HepG2 (cell line): ENCODE measurements at regions not wholly inside any gene's neighbourhood (a gene's known extent, or its start where the extent isn't known, plus 50 kb on each side); places are given as distances from the start of the nearest gene placed in this dataset.

Experiments
- ATAC-seq: fragments of 200-7000 bp; cut with Tn5 transposase; 3 replicates; pipeline ENCODE4 v1.9.1; 2020; ENCODE audit warnings: mild to moderate bottlenecking, moderate library complexity
- BruUV-seq: library from RNA; stranded (reverse); fragments of 400-500 nt; replicated peaks from 2 replicates; lab custom pipeline; 2021; lab: Mats Ljungman, UMichigan
- CTCF ChIA-PET: fragments of 300-600 bp; formaldehyde crosslinking; extraction: SDS; loops from one replicate; lab custom pipeline; 2021; ENCODE audit warnings: low total read pairs, inconsistent platforms, low intra/inter-chr PET ratio; lab: Yijun Ruan, JAX
- POLR2A ChIA-PET: fragments of 350-600 bp; sonication (Branson Sonifier 250); formaldehyde crosslinking; loops from one replicate; lab custom pipeline; 2020; ENCODE audit warnings: antibody characterized with exemption, inconsistent platforms; lab: Yijun Ruan, JAX
- DNase-seq: peaks from one replicate; pipeline ENCODE4 v3.0.0-alpha.2; 2015; ENCODE audit warnings: low spot score
- FAIRE-seq: peaks from 3 replicates; lab custom pipeline; 2011; peaks lifted over from hg19 to GRCh38; lab: Jason Lieb, UNC
- H2AFZ ChIP-seq: one replicate; pipeline ENCODE4 v1.6.1; 2011; ENCODE audit warnings: low read length, inconsistent platforms
- H3K27ac ChIP-seq: fragments of 300-600 bp; 3 replicates; pipeline ENCODE4 v1.8.0; 2011; ENCODE audit warnings: mixed run types, mild to moderate bottlenecking, mixed read lengths, low read length, inconsistent platforms; ENCODE audit not compliant: insufficient read depth; ENCODE audit errors: extremely low read length
- H3K27me3 ChIP-seq, 2 experiments: fragments of 200-600 bp in 1 of 2; 2 replicates in 1 of 2; 3 replicates in 1 of 2; pipeline versions ENCODE4 v1.6.0 to v1.8.0; 2011; ENCODE audit warnings: low read length in 2 of 2, mild to moderate bottlenecking in 2 of 2, moderate library complexity in 2 of 2, inconsistent platforms in 1 of 2; ENCODE audit not compliant: insufficient read depth in 2 of 2, control insufficient read depth in 1 of 2
- H3K36me3 ChIP-seq, 2 experiments: fragments of 200-600 bp in 1 of 2; replicated peaks in 1 of 2; 2 replicates in 1 of 2; 3 replicates in 1 of 2; pipeline versions ENCODE4 v1.5.1 to v1.8.0; 2011; ENCODE audit warnings: low read length in 2 of 2, inconsistent platforms in 1 of 2; ENCODE audit not compliant: insufficient read depth in 2 of 2, control insufficient read depth in 1 of 2
- H3K4me1 ChIP-seq: 2 replicates; pipeline ENCODE4 v1.5.1; 2012; ENCODE audit warnings: low read length, inconsistent platforms; ENCODE audit not compliant: insufficient read depth
- H3K4me2 ChIP-seq: 2 replicates; pipeline ENCODE4 v1.6.0; 2011; ENCODE audit warnings: low read depth, low read length, inconsistent platforms
- H3K4me3 ChIP-seq, 3 experiments: fragments of 200-600 bp in 1 of 3; sonication (generic), shearing (Covaris generic) in 1 of 3; replicated peaks in 1 of 3; 2 replicates each; pipeline ENCODE4 v1.5.1; 2011 to 2016; ENCODE audit warnings: low read length in 3 of 3, inconsistent platforms in 2 of 3, low read depth in 2 of 3, mild to moderate bottlenecking in 2 of 3, control low read depth in 1 of 3, mixed read lengths in 1 of 3; ENCODE audit not compliant: insufficient read depth in 1 of 3
- H3K79me2 ChIP-seq: one replicate; pipeline ENCODE4 v1.6.1; 2011; ENCODE audit warnings: low read length, inconsistent platforms; ENCODE audit not compliant: insufficient read depth
- H3K9ac ChIP-seq: 2 replicates; pipeline ENCODE4 v1.6.0; 2011; ENCODE audit warnings: mild to moderate bottlenecking, low read depth, low read length, inconsistent platforms; ENCODE audit not compliant: insufficient read depth
- H3K9me3 ChIP-seq: 2 replicates; pipeline ENCODE4 v1.5.1; 2012; ENCODE audit warnings: mild to moderate bottlenecking, low read length
- H4K20me1 ChIP-seq: 2 replicates; pipeline ENCODE4 v1.6.0; 2011; ENCODE audit warnings: inconsistent platforms, mild to moderate bottlenecking, low read length, moderate library complexity; ENCODE audit not compliant: insufficient read depth
- MAFK ChIP-seq, 2 experiments: IDR thresholded peaks in 1 of 2; conservative IDR thresholded peaks in 1 of 2; 2 replicates each; pipeline ENCODE4 v1.6.1; 2011; ENCODE audit warnings: improper control_type of control experiment in 2 of 2, low read length in 2 of 2
- MBD4 ChIP-seq: IDR thresholded peaks from 2 replicates; pipeline ENCODE4 v1.6.1; 2012; ENCODE audit warnings: low read length, inconsistent platforms, borderline replicate concordance
- NBN ChIP-seq: fragments of 450-650 bp; conservative IDR thresholded peaks from 2 replicates; pipeline ENCODE4 v1.6.1; 2017
- SMAD9 ChIP-seq: sonication (generic); formaldehyde crosslinking; IDR thresholded peaks from 2 replicates; pipeline ENCODE4 v1.5.1; 2020; ENCODE audit warnings: mild to moderate bottlenecking, missing genetic modification reagents
- ZNF18 ChIP-seq: sonication (generic); formaldehyde crosslinking; IDR thresholded peaks from 2 replicates; pipeline ENCODE4 v1.8.0; 2022; ENCODE audit warnings: mild to moderate bottlenecking, missing genetic modification reagents; ENCODE audit not compliant: insufficient replicate concordance
- ZNF362 ChIP-seq: sonication (generic); formaldehyde crosslinking; IDR thresholded peaks from 2 replicates; pipeline ENCODE4 v1.4.0; 2020; ENCODE audit warnings: missing genetic modification reagents, mild to moderate bottlenecking, borderline replicate concordance
- ZNF563 ChIP-seq: sonication (generic); formaldehyde crosslinking; IDR thresholded peaks from 2 replicates; pipeline ENCODE4 v1.8.0; 2022; ENCODE audit warnings: mild to moderate bottlenecking, moderate library complexity, missing genetic modification reagents
- WGBS: methylation state at CpG from one replicate; pipeline ENCODE4 v1.1.6; 2017; ENCODE audit warnings: low lambda C conversion rate; 5-methylcytosine and 5-hydroxymethylcytosine counted together
- in situ Hi-C: cut with HindIII; loops from 2 replicates; pipeline ENCODE4 v1.10.0; 2017; ENCODE audit warnings: low pct_unique_long_range_greater_than_20kb; ENCODE audit not compliant: extremely low pct_ligation_motif_present
- intact Hi-C: fragments of 100-400 bp; cut with micrococcal nuclease; formaldehyde crosslinking; loops from one replicate; pipeline ENCODE4 v1.10.0; 2022; ENCODE audit not compliant: unreplicated experiment

DNA sequence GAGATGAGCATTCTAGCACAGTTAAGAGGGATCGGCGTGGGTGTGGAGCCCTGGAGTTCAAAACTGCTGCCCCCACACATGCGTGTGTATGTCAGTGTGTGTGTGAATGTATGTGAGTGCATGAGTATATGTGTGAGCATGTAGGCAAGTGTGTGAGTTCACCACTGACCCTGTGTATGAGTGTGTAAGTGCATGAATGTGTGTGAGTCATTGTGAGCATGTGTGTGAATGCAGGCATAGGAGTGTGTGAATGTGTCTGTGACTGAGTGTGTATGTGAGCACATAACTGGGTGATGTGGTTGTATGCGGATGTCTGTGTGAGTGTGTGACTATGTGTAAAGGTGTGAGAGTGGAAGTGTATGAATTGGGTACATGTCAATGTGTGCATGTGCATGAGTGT lies 69.6 kb upstream of the CCDC167 start (continued):
- TF ChIP-seq ZNF362 (CRISPR knock-in tag) = no peak
- TF ChIP-seq MBD4 = no peak
- TF ChIP-seq ZNF563 (CRISPR knock-in tag) = no peak
- no peak for TF ChIP-seq MAFK (conservative IDR thresholded peaks at IDR 0.05 in 1 of 2, IDR thresholded peaks at IDR 0.05 in 1 of 2; ENCODE audit: low read length in 2 of 2)

DNA sequence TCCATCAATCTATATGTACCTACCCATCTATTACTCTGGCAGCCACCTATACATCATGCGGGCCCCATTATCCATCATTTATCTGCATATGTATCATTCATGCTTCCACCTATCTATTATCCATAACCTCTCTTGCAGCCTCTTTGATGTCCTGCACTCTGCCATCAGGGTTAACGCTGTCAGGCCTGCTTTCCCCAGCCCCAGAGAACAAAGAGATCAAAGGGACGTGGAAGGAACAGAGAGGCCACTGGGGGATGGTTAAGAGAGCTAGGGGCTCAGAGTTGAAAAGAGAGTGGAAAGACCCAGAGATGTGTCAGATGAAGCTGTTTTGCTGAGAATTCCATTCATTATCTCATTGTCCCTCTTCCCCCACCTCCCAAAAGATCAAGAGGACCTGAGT lies 67.3 kb upstream of the CCDC167 start:
- no peak overlapping the region for H3K27ac ChIP-seq

More for the DNA sequence above, 67.3 kb upstream of the CCDC167 start:
- no peaks in the 10 kb centered on the region for H4K20me1 ChIP-seq
- H3K4me1 ChIP-seq = no peaks in the 10 kb centered on the region
- no peaks in the 10 kb centered on the region for H3K9me3 ChIP-seq
- H3K79me2 ChIP-seq = no peaks in the 10 kb centered on the region
- intact Hi-C loops (loop anchor here (1.0 to 10.0 kb wide), 3 partner anchors 29 to 192 kb away; no protein-coding TSS in a partner anchor), in situ Hi-C loops (loop anchor here (5.0 kb wide), 1 partner anchor 80 kb away; no protein-coding TSS in a partner anchor)
- FAIRE-seq (no peak), DNase-seq (no peak), ATAC-seq (no peak)
- peaks cover 16 to 81% of the 10 kb centered on the region in 2 experiments for H3K27me3 ChIP-seq
- 17% methylated on average over 3 of the region's 3 CpGs for WGBS
- H2AFZ ChIP-seq = no peak overlapping the region
- ChIA-PET CTCF (interaction anchor here (1.5 to 3.6 kb wide), 3 partner anchors 29 to 82 kb away, joined by 4 to 28 read pairs (median 4); no protein-coding TSS in a partner anchor), POLR2A (no interaction called here)
- H3K4me2 ChIP-seq = no peak overlapping the region
- no peak overlapping the region for H3K4me3 ChIP-seq
- TF ChIP-seq NBN (no peak), ZNF18 (CRISPR knock-in tag) (no peak), SMAD9 (CRISPR knock-in tag) (no peak)
- no peak overlapping the region for H3K9ac ChIP-seq
- no peaks in the 10 kb centered on the region for H3K36me3 ChIP-seq
- BruUV-seq = no TSS peak
